ENCODE measurements at regions not wholly inside any gene's neighbourhood (a gene's known extent, or its start where the extent isn't known, plus 50 kb on each side); places are given as distances from the start of the nearest gene placed in this dataset.

GRCh38 chr15:72919936-72920465 is 132.3 kb upstream of the NEO1 start:
- Histone ChIP-seq H3K36me3 (no peaks in the 10 kb centered on the region), H3K27ac (no peak overlapping the region)
- no peak for TF ChIP-seq CTCF (IDR thresholded peaks at IDR 0.05)

GRCh38 chr15:72916897-72917296 is 133.3 kb upstream of the ADPGK start:
- TF ChIP-seq CTCF (IDR thresholded peaks at IDR 0.05) = no peak
- Histone ChIP-seq H3K4me3 (no peak overlapping the region), H3K27ac (no peak overlapping the region), H3K9me3 (no peaks in the 10 kb centered on the region), H3K4me1 (no peaks in the 10 kb centered on the region), H3K27me3 (no peaks in the 10 kb centered on the region), H3K36me3 (no peaks in the 10 kb centered on the region)
- DNase-seq (ENCODE audit: low spot score) = no peak

More at GRCh38 chr15:72919936-72920465, 132.3 kb upstream of the NEO1 start:
- no peaks in the 10 kb centered on the region for H3K9me3 ChIP-seq
- no peak overlapping the region for H3K4me3 ChIP-seq
- DNase-seq (ENCODE audit: low spot score) = no peak
- H3K4me1 ChIP-seq = no peaks in the 10 kb centered on the region
- H3K27me3 ChIP-seq = no peaks in the 10 kb centered on the region

GRCh38 chr15:72916378-72916777 is 132.8 kb upstream of the ADPGK start:
- DNase-seq (ENCODE audit: low spot score) = no peak
- Histone ChIP-seq H3K4me3 (no peak overlapping the region), H3K36me3 (no peaks in the 10 kb centered on the region), H3K27ac (no peak overlapping the region), H3K27me3 (no peaks in the 10 kb centered on the region), H3K9me3 (no peaks in the 10 kb centered on the region), H3K4me1 (no peaks in the 10 kb centered on the region)
- TF ChIP-seq CTCF (IDR thresholded peaks at IDR 0.05) = no peak

- H3K4me3 ChIP-seq = no peak overlapping the region
- H3K4me1 ChIP-seq = no peaks in the 10 kb centered on the region
- no peak for DNase-seq (ENCODE audit: low spot score)
- H3K36me3 ChIP-seq = no peaks in the 10 kb centered on the region
- no peak for TF ChIP-seq CTCF (IDR thresholded peaks at IDR 0.05)
- H3K9me3 ChIP-seq = no peaks in the 10 kb centered on the region
- H3K27ac ChIP-seq = no peak overlapping the region
- H3K27me3 ChIP-seq = no peaks in the 10 kb centered on the region
Observed at GRCh38 chr15:72915843-72916242, 132.3 kb upstream of the ADPGK start.

- TF ChIP-seq CTCF (IDR thresholded peaks at IDR 0.05) = no peak
- DNase-seq (ENCODE audit: low spot score) = no peak
- Histone ChIP-seq H3K36me3 (no peaks in the 10 kb centered on the region), H3K4me1 (no peaks in the 10 kb centered on the region), H3K9me3 (no peaks in the 10 kb centered on the region), H3K27me3 (no peaks in the 10 kb centered on the region), H3K27ac (no peak overlapping the region), H3K4me3 (no peak overlapping the region)
Observed at GRCh38 chr15:72912996-72913395, 129.4 kb upstream of the ADPGK start.

GRCh38 chr15:72912121-72912520 is 128.6 kb upstream of the ADPGK start:
- no peaks in the 10 kb centered on the region for H3K36me3 ChIP-seq
- H3K9me3 ChIP-seq = no peaks in the 10 kb centered on the region
- TF ChIP-seq CTCF (IDR thresholded peaks at IDR 0.05) = no peak
- H3K27ac ChIP-seq = no peak overlapping the region
- DNase-seq (ENCODE audit: low spot score) = no peak
- no peak overlapping the region for H3K4me3 ChIP-seq
- no peaks in the 10 kb centered on the region for H3K4me1 ChIP-seq
- H3K27me3 ChIP-seq = no peaks in the 10 kb centered on the region
